ENCODE measurements at regions not wholly inside any gene's neighbourhood (a gene's known extent, or its start where the extent isn't known, plus 50 kb on each side); places are given as distances from the start of the nearest gene placed in this dataset.

DNA sequence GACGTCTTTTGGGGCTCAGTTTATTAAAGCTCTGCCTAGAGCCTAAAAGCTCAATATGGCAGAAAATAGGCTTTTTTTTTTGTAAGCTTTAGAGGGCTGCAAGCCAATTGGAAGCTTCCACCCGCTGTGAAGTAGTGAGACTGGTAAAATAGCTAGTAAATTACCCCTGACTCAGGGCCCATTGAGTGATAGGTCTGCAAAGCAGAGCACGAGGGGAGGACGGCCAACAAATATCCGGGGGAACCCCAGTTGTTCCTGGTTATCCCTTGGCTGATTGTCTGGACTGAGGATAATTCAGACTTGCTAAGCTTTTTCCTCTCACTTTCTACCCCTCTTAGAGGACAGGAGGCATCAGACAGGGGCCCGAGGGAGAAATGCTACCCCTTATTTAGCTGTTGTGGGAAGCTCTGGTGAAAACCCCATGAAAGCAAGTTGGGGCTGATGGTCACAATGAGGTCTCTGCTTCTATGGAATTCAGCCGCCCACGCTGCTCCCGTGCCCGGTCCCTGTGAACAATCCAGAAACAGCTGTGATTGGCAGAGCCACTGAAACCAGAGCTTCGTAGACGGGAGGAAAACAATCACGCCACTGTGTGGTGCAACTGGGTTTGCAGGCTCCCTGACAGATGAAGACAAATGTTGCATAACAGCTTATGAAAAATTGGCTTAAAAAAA is 141.9 kb upstream of the LGALSL start:
- TF ChIP-seq, protein P1, sequence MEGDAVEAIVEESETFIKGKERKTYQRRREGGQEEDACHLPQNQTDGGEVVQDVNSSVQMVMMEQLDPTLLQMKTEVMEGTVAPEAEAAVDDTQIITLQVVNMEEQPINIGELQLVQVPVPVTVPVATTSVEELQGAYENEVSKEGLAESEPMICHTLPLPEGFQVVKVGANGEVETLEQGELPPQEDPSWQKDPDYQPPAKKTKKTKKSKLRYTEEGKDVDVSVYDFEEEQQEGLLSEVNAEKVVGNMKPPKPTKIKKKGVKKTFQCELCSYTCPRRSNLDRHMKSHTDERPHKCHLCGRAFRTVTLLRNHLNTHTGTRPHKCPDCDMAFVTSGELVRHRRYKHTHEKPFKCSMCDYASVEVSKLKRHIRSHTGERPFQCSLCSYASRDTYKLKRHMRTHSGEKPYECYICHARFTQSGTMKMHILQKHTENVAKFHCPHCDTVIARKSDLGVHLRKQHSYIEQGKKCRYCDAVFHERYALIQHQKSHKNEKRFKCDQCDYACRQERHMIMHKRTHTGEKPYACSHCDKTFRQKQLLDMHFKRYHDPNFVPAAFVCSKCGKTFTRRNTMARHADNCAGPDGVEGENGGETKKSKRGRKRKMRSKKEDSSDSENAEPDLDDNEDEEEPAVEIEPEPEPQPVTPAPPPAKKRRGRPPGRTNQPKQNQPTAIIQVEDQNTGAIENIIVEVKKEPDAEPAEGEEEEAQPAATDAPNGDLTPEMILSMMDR (IDR thresholded peaks at IDR 0.05): no peak
- Histone ChIP-seq H3K4me3 (ENCODE audit: low read depth in 1 of 2, low read length in 1 of 2) (no peak overlapping the region), H3K9me3 (no peaks in the 10 kb centered on the region), H3K36me3 (no peaks in the 10 kb centered on the region), H3K4me1 (ENCODE audit: control insufficient read depth in 1 of 2, insufficient read depth in 1 of 2, low read depth in 1 of 2, low read length in 1 of 2) (peaks cover 8 to 10% of the 10 kb centered on the region in 2 experiments), H3K27me3 (no peaks in the 10 kb centered on the region), H3K27ac (no peak overlapping the region)

DNA sequence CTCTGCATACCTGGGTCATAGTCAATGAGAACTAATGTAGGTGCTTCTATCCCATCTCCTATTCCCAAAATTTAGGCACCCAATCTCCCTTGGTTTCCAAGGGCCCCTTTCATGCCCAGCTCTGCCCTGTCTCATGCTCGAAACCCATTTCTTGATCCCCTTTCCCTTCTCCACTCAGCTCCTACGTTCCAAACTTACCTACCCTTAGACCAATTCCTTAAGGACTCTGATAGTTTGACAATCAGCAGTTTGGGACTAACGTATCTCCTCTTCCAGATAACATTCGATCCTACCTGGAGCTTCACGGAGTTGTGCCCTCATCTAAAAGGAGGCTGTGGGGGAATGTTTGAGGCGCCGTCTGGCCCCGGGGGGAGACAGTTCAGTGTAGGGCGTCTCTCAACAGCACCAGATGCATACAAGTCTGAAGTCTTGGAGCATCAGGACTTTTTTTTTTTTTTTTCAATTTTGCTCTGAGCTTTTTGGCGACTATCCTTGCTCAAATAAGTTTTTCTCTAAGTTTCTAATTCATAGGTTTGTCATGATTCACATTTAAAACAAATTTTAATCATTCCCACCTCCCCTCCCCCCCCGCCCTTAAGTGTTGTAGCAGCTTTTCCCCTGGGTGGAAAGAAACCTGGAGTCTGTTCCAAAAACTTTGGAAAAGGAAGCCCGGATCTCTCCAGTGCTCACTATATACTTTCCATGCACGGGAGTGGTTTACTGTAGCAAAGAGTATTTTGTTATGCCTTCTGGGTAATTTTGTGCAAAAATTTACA is 141.2 kb upstream of the LGALSL start:
- H3K4me1 ChIP-seq (ENCODE audit: control insufficient read depth in 1 of 2, insufficient read depth in 1 of 2, low read depth in 1 of 2, low read length in 1 of 2): peaks cover 8 to 10% of the 10 kb centered on the region in 2 experiments
- no peaks in the 10 kb centered on the region for H3K36me3 ChIP-seq
- no peaks in the 10 kb centered on the region for H3K27me3 ChIP-seq
- TF ChIP-seq, protein P1 (IDR thresholded peaks at IDR 0.05): no peak
- H3K4me3 ChIP-seq (ENCODE audit: low read depth in 1 of 2, low read length in 1 of 2): no peak overlapping the region
- no peak overlapping the region for H3K27ac ChIP-seq
- H3K9me3 ChIP-seq: no peaks in the 10 kb centered on the region

DNA sequence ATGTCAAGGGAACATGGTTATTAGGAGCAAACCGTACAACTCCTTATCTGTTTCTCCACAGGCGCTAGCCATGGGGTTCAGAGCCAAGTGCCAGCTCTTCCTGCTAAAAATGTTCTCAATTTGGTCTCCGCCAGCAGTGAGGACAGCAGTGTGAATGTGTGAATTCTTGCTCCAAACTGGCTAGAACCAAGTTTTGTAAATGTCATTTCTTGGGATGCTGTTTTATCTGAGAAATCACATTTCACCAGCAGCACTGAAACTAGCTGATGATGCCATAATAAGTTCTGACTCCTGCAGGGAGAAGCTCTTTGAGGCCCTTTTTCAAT is 140.6 kb upstream of the LGALSL start:
- H3K36me3 ChIP-seq: no peaks in the 10 kb centered on the region
- H3K27ac ChIP-seq: no peak overlapping the region
- H3K4me1 ChIP-seq (ENCODE audit: control insufficient read depth in 1 of 2, insufficient read depth in 1 of 2, low read depth in 1 of 2, low read length in 1 of 2): peaks cover 8 to 10% of the 10 kb centered on the region in 2 experiments
- TF ChIP-seq, protein P1 (IDR thresholded peaks at IDR 0.05): no peak
- H3K4me3 ChIP-seq (ENCODE audit: low read depth in 1 of 2, low read length in 1 of 2): no peak overlapping the region
- no peaks in the 10 kb centered on the region for H3K27me3 ChIP-seq
- H3K9me3 ChIP-seq: no peaks in the 10 kb centered on the region

DNA sequence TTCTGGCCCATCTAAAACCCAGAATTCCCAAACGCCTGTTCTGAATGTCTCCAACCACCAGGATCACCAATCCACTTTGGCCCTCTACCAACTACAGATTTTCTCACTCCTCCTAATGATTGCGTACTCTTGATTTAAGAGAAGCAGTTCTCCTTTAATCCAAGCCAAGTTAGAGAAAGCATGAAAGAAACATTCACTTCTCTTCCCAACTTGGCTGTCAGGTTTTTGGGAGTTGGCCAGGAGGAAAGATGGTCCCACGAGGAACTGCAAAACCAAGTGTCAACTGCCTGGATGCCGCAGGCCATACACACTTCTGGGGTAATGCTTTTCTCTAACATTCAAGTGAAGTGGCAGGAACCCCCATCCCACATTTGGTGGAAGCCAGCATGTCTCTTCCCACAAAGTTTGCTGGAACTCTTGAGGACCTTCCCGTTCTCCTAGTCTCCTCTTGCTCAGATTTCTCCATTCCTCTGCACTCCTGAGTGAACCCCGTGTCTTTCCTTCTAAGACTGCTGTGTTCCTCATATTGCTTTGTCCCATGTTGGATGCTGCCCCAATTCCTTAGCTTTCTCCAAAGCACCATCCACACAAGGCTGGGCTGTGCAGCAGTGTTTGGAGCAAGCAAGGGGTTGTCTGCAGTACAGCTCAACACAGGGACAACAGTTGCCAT is 138.5 kb upstream of the LGALSL start:
- TF ChIP-seq, protein P1 (IDR thresholded peaks at IDR 0.05): no peak
- H3K36me3 ChIP-seq: no peaks in the 10 kb centered on the region
- no peaks in the 10 kb centered on the region for H3K27me3 ChIP-seq
- H3K9me3 ChIP-seq: no peaks in the 10 kb centered on the region
- H3K27ac ChIP-seq: no peak overlapping the region
- H3K4me3 ChIP-seq (ENCODE audit: low read depth in 1 of 2, low read length in 1 of 2): no peak overlapping the region
- H3K4me1 ChIP-seq (ENCODE audit: control insufficient read depth in 1 of 2, insufficient read depth in 1 of 2, low read depth in 1 of 2, low read length in 1 of 2): peaks cover 8 to 10% of the 10 kb centered on the region in 2 experiments

DNA sequence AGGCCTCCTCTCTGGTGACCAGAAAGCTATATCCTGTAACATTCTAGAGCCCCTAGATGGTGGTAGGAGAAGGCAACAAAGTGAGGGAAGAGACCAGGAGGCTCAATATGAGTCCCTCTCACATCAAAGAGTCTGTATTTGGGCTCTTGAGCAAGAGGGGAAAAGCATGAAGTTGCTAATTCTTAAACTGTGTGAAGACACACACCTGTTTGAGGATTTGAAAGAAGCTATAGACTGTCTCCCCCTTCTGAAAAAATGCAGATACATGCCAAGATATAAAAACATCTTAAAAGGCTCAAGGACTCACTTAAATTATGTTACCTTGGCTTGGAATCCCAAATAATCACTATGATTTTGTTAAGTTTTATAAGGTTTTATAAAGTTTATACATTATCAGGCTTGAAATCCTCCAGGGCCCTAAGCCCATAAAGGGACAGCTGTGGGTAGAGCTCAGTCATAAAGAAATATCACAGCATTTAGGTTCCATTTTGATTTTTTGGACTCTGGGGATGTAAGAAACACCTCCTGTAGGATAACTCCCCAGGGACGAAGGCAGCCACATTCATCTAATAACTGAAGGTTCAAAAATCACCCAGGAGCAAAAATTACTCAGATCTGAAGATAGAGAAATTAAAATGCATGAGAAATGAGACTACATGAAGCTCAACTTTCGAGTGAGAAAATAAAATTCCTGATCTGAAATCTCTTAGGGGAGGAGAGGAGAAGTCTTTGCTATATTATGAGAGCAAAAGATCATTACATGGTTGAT is 136.1 kb upstream of the LGALSL start:
- no peaks in the 10 kb centered on the region for H3K27me3 ChIP-seq
- H3K36me3 ChIP-seq: no peaks in the 10 kb centered on the region
- no peaks in the 10 kb centered on the region for H3K4me1 ChIP-seq (ENCODE audit: control insufficient read depth in 1 of 2, insufficient read depth in 1 of 2, low read depth in 1 of 2, low read length in 1 of 2)
- TF ChIP-seq, protein P1 (IDR thresholded peaks at IDR 0.05): no peak
- H3K27ac ChIP-seq: no peak overlapping the region
- no peaks in the 10 kb centered on the region for H3K9me3 ChIP-seq
- no peak overlapping the region for H3K4me3 ChIP-seq (ENCODE audit: low read depth in 1 of 2, low read length in 1 of 2)
